Upper lobe of right lung (tissue), 1 donor: ENCODE measurements at regions not wholly inside any gene's neighbourhood (a gene's known extent, or its start where the extent isn't known, plus 50 kb on each side); places are given as distances from the start of the nearest gene placed in this dataset.

ENCODE experiments used
- ATAC-seq: fragments of 200-7000 bp; cut with Tn5 transposase; one replicate; pipeline ENCODE4 v1.9.1; 2020; ENCODE audit warnings: mild to moderate bottlenecking, moderate library complexity
- DNase-seq: peaks from one replicate; pipeline ENCODE4 v3.0.0-alpha.2; 2020
- H3K27ac ChIP-seq: fragments of 200-600 bp; one replicate; pipeline ENCODE4 v1.8.0; 2022
- H3K27me3 ChIP-seq: fragments of 200-600 bp; one replicate; pipeline ENCODE4 v1.8.0; 2022; ENCODE audit warnings: mild to moderate bottlenecking
- H3K36me3 ChIP-seq: fragments of 200-600 bp; one replicate; pipeline ENCODE4 v1.8.0; 2022
- H3K4me1 ChIP-seq: fragments of 200-600 bp; one replicate; pipeline ENCODE4 v1.8.0; 2022
- H3K4me3 ChIP-seq: fragments of 200-600 bp; one replicate; pipeline ENCODE4 v1.8.0; 2022; ENCODE audit warnings: mild to moderate bottlenecking
- H3K9me3 ChIP-seq: fragments of 200-600 bp; one replicate; pipeline ENCODE4 v1.8.0; 2022
- CTCF ChIP-seq: fragments of 200-600 bp; IDR thresholded peaks from one replicate; pipeline ENCODE4 v1.8.0; 2022; ENCODE audit warnings: antibody characterized with exemption
- intact Hi-C: fragments of 100-400 bp; cut with DNase I; formaldehyde crosslinking; loops from one replicate; pipeline ENCODE4 v1.11.0; 2022
- donor health status: DM: no; HTN: yes; CAD: no; lungs with severe emphysema.

DNA sequence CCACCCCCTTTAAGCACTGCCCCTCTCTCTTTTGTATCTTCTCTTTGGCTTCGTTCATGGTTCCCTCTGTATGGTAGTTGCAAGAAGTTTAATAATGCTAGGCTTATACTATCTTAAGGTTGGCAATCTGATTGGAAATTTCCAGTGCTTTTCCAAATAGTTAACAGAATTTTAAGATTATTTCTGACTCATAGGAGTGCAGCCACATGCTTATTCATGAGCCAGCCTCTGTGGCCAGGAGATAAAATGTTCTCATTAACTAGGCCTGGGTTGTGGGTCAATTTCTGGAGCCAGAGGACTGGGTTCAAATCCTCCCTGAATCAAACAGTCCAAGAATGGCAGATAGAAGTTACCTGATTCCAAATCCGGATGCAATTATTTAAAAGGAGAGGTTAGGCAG lies 103.1 kb downstream of the ATP6V1G3 start:
- Histone ChIP-seq H3K9me3 (no peaks in the 10 kb centered on the region), H3K4me1 (no peaks in the 10 kb centered on the region), H3K27ac (no peak overlapping the region), H3K27me3 (no peaks in the 10 kb centered on the region), H3K4me3 (no peak overlapping the region), H3K36me3 (no peaks in the 10 kb centered on the region)
- intact Hi-C loops: no loop called here
- no peak for ATAC-seq
- DNase-seq: no peak
- TF ChIP-seq CTCF: no peak

DNA sequence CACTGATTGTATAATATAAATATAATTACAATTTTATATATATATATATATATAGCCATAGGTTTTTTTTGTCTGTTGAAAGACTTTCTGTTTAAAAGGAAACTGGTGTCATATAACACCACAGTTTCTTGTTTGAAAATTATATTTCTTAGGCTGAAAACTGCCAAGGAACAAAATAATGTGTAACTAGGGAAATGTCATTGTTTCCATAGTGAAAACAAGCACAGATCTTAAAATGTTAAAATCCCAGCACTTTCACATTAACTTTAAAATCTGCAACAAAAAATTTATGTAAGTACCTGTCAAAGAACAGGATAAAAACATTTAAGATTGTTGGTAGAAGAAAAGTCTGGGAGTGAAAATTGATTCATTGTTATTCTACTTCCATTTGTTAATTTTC lies 104.2 kb downstream of the ATP6V1G3 start:
- intact Hi-C loops: no loop called here
- DNase-seq: no peak
- ATAC-seq: no peak
- H3K27ac ChIP-seq: no peak overlapping the region
- no peaks in the 10 kb centered on the region for H3K27me3 ChIP-seq
- no peak for TF ChIP-seq CTCF
- no peaks in the 10 kb centered on the region for H3K4me1 ChIP-seq
- H3K36me3 ChIP-seq: no peaks in the 10 kb centered on the region
- H3K9me3 ChIP-seq: no peaks in the 10 kb centered on the region
- no peak overlapping the region for H3K4me3 ChIP-seq

DNA sequence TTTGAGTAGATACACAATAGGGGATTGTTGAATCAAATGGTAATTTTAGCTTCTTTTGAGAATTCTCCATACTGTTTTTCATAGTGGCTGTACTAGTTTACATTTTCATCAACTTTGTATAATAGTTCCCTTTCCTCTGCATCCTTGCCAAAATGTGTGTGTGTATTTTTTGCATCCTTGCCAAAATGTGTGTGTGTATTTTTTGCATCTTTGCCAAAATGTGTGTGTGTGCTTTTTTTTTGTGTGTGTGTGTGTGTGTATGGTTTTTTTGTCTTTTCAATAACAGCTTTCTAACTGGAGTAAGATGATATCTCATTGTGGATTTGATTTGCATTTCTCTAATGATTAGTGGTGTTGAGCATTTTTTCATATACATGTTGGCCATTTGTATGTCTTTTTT lies 105.4 kb downstream of the ATP6V1G3 start:
- Histone ChIP-seq H3K36me3 (no peaks in the 10 kb centered on the region), H3K27me3 (no peaks in the 10 kb centered on the region), H3K4me3 (no peak overlapping the region), H3K27ac (no peak overlapping the region), H3K4me1 (no peaks in the 10 kb centered on the region), H3K9me3 (no peaks in the 10 kb centered on the region)
- intact Hi-C loops: no loop called here
- TF ChIP-seq CTCF: no peak
- no peak for ATAC-seq
- no peak for DNase-seq

DNA sequence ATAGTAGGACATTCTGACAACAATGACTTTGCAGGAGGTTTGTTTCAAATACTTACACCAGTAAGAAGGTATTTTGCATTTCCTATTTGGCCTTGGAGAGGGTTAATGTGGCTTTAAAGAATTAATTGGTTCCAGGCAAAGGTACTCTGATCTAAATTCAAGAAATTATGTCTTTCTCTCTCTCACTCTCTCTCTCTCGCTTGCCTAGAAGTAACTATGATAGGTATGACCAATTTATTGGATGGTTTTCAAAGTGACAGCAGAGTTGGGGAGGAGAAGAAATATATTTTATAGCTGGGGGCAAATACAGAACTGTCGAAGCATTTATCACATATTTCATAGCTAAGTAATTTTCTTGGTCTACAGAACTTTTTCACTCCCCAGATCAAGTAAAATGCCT lies 116.0 kb downstream of the ATP6V1G3 start:
- no peak for TF ChIP-seq CTCF
- H3K27me3 ChIP-seq: no peaks in the 10 kb centered on the region
- H3K4me3 ChIP-seq: no peak overlapping the region
- intact Hi-C loops: no loop called here
- DNase-seq (no peak), ATAC-seq (no peak)
- H3K36me3 ChIP-seq: no peaks in the 10 kb centered on the region
- H3K4me1 ChIP-seq: no peaks in the 10 kb centered on the region
- H3K27ac ChIP-seq: no peak overlapping the region
- no peaks in the 10 kb centered on the region for H3K9me3 ChIP-seq

GRCh38 chr1:198423673-198424072 lies 116.8 kb downstream of the ATP6V1G3 start:
- no peak for TF ChIP-seq CTCF
- DNase-seq (no peak), ATAC-seq (no peak)
- H3K4me3 ChIP-seq: no peak overlapping the region
- intact Hi-C loops: no loop called here
- H3K27me3 ChIP-seq: no peaks in the 10 kb centered on the region
- no peaks in the 10 kb centered on the region for H3K9me3 ChIP-seq
- H3K27ac ChIP-seq: no peak overlapping the region
- H3K36me3 ChIP-seq: no peaks in the 10 kb centered on the region
- no peaks in the 10 kb centered on the region for H3K4me1 ChIP-seq

DNA sequence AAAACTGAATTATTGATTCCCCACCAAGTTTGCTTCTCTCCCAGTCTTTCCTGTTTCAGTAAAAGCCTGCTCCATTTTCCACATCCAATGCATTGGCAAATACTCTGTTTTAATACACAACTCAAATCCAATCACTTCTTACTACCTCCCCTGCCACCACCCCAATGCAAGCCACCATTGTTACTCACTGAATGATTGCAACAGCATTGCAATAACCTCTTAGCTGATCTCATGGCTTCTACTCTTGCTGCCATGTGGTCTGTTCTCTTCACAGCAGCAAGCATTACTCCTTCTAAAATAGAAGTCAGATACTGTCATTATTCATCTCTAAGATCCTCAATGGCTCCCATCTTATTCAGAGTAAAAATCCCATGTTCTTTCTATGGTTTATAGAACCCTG lies 123.4 kb downstream of the ATP6V1G3 start:
- no peaks in the 10 kb centered on the region for H3K9me3 ChIP-seq
- intact Hi-C loops: no loop called here
- H3K4me1 ChIP-seq: no peaks in the 10 kb centered on the region
- no peaks in the 10 kb centered on the region for H3K36me3 ChIP-seq
- ATAC-seq: no peak
- no peaks in the 10 kb centered on the region for H3K27me3 ChIP-seq
- no peak for TF ChIP-seq CTCF
- no peak for DNase-seq
- H3K27ac ChIP-seq: no peak overlapping the region
- no peak overlapping the region for H3K4me3 ChIP-seq
